ENCODE measurements at regions not wholly inside any gene's neighbourhood (a gene's known extent, or its start where the extent isn't known, plus 50 kb on each side); places are given as distances from the start of the nearest gene placed in this dataset.

DNA sequence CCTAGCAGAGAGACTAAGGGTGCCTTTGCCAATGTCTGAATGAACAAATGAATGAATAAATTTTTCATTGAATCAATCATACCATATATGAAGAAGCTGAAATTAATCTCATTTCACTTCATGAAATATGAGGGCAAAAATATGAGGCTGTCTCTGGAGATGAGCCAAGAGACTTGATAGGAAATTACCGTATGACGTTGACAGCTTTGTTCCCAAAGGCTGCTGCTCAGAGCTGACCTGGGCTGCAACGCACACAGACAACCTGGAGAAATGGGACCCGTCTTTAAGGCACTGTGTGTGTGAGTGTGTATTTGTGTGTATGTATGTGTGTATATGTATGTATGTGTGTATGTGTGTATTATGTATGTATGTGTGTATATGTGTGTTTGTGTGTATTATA lies 226.1 kb downstream of the IRX2 start:
- H3K36me3 ChIP-seq (replicated peaks; ENCODE audit: low read depth, low read length): no peaks in the 10 kb centered on the region
- H3K27ac ChIP-seq (ENCODE audit: low read length): no peak overlapping the region
- H3K4me3 ChIP-seq (ENCODE audit: low read length): no peak overlapping the region
- TF ChIP-seq EZH2phosphoT487 (IDR thresholded peaks at IDR 0.05; ENCODE audit: low read depth): no peak
- TF ChIP-seq, protein P1, sequence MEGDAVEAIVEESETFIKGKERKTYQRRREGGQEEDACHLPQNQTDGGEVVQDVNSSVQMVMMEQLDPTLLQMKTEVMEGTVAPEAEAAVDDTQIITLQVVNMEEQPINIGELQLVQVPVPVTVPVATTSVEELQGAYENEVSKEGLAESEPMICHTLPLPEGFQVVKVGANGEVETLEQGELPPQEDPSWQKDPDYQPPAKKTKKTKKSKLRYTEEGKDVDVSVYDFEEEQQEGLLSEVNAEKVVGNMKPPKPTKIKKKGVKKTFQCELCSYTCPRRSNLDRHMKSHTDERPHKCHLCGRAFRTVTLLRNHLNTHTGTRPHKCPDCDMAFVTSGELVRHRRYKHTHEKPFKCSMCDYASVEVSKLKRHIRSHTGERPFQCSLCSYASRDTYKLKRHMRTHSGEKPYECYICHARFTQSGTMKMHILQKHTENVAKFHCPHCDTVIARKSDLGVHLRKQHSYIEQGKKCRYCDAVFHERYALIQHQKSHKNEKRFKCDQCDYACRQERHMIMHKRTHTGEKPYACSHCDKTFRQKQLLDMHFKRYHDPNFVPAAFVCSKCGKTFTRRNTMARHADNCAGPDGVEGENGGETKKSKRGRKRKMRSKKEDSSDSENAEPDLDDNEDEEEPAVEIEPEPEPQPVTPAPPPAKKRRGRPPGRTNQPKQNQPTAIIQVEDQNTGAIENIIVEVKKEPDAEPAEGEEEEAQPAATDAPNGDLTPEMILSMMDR (IDR thresholded peaks at IDR 0.05; ENCODE audit: low read depth, low read length): no peak
- no peak overlapping the region for H3K9ac ChIP-seq (ENCODE audit: low read length)
- no peak overlapping the region for H3K4me2 ChIP-seq (ENCODE audit: low read length)
- H3K9me3 ChIP-seq (ENCODE audit: insufficient read depth, low read length): no peaks in the 10 kb centered on the region
- no peaks in the 10 kb centered on the region for H3K79me2 ChIP-seq (ENCODE audit: low read length)
- H2AFZ ChIP-seq (ENCODE audit: low read depth, low read length): no peak overlapping the region
- H3K4me1 ChIP-seq (ENCODE audit: low read length): no peaks in the 10 kb centered on the region
- no peaks in the 10 kb centered on the region for H3K27me3 ChIP-seq (ENCODE audit: low read depth, low read length)
- H4K20me1 ChIP-seq (ENCODE audit: insufficient read depth, low read length): no peaks in the 10 kb centered on the region

DNA sequence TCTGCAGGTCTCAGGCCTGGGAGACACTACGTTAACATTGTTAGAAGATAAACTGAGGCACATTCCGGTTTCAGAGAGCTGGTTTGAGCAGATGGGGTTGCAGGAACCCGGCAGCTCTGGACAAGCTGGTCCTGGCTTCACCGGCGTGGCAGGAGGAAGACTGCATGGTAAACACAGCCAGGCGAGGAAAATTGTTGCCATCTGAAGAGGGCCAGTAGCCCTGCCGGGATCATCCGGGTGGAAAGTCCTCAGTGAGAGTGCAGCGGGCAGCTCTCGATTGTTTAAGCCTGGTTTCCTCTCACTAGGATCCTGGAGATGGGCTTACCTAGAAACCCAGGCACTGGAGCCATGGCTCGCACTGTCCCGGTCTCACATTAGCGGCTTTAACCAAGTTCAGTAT lies 226.9 kb downstream of the IRX2 start:
- no peak overlapping the region for H3K9ac ChIP-seq (ENCODE audit: low read length)

DNA sequence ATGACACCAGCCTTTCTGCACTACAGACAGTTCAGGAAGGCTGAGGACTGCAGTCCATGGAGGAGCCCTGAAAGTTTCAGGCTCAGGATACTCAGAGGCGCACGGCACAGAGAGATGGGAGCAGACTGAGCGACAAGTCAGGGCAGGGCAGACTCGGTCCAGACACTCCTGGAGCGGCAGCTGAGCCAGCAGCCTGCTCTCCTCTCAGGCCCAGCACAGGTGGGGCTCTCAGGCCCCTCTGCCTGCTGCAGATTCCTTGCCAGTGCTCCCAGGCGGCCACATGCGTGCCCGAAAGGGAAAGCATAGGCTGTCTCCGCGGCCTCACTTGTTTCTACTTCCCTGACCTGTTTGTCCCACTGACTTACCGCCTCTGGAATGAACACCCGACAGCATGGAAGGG lies 228.3 kb downstream of the IRX2 start:
- no peaks in the 10 kb centered on the region for H3K4me1 ChIP-seq (ENCODE audit: low read length)
- H3K36me3 ChIP-seq (replicated peaks; ENCODE audit: low read depth, low read length): no peaks in the 10 kb centered on the region
- H3K9ac ChIP-seq (ENCODE audit: low read length): no peak overlapping the region
- no peaks in the 10 kb centered on the region for H3K27me3 ChIP-seq (ENCODE audit: low read depth, low read length)
- H3K4me2 ChIP-seq (ENCODE audit: low read length): no peak overlapping the region
- no peak for TF ChIP-seq EZH2phosphoT487 (IDR thresholded peaks at IDR 0.05; ENCODE audit: low read depth)
- TF ChIP-seq, protein P1 (IDR thresholded peaks at IDR 0.05; ENCODE audit: low read depth, low read length): no peak
- H2AFZ ChIP-seq (ENCODE audit: low read depth, low read length): no peak overlapping the region
- H3K79me2 ChIP-seq (ENCODE audit: low read length): no peaks in the 10 kb centered on the region
- H4K20me1 ChIP-seq (ENCODE audit: insufficient read depth, low read length): no peaks in the 10 kb centered on the region
- no peak overlapping the region for H3K4me3 ChIP-seq (ENCODE audit: low read length)
- no peaks in the 10 kb centered on the region for H3K9me3 ChIP-seq (ENCODE audit: insufficient read depth, low read length)
- no peak overlapping the region for H3K27ac ChIP-seq (ENCODE audit: low read length)

More for the DNA sequence above, 226.9 kb downstream of the IRX2 start:
- Histone ChIP-seq H3K4me1 (ENCODE audit: low read length) (no peaks in the 10 kb centered on the region), H3K36me3 (replicated peaks; ENCODE audit: low read depth, low read length) (no peaks in the 10 kb centered on the region), H3K9me3 (ENCODE audit: insufficient read depth, low read length) (no peaks in the 10 kb centered on the region), H3K79me2 (ENCODE audit: low read length) (no peaks in the 10 kb centered on the region), H2AFZ (ENCODE audit: low read depth, low read length) (no peak overlapping the region), H3K4me3 (ENCODE audit: low read length) (no peak overlapping the region), H3K27ac (ENCODE audit: low read length) (no peak overlapping the region), H3K4me2 (ENCODE audit: low read length) (no peak overlapping the region), H3K27me3 (ENCODE audit: low read depth, low read length) (no peaks in the 10 kb centered on the region), H4K20me1 (ENCODE audit: insufficient read depth, low read length) (no peaks in the 10 kb centered on the region)
- TF ChIP-seq, protein P1 (IDR thresholded peaks at IDR 0.05; ENCODE audit: low read depth, low read length): no peak
- TF ChIP-seq EZH2phosphoT487 (IDR thresholded peaks at IDR 0.05; ENCODE audit: low read depth): no peak

DNA sequence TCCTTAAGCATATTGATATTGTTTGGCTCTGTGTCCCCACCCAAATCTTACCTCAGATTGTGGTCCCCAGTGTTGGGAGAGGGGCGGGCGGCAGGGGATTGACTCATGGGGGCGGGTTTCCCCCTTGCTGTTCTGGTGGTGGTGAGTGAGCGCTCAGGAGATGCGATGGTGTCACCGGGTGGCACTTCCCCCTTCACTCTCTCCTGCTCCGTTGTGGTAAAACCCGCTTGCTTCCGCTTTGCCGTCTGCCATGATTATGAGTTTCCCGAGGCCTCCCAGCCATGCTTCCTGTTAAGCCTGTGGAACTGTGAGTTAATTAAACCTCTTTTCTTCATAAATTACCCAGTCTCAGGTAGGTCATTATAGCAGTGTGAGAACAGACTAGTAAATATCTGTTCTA lies 229.1 kb downstream of the IRX2 start:
- H3K27ac ChIP-seq (ENCODE audit: low read length): no peak overlapping the region
- no peak overlapping the region for H2AFZ ChIP-seq (ENCODE audit: low read depth, low read length)
- no peak overlapping the region for H3K4me2 ChIP-seq (ENCODE audit: low read length)
- H3K9ac ChIP-seq (ENCODE audit: low read length): no peak overlapping the region
- H4K20me1 ChIP-seq (ENCODE audit: insufficient read depth, low read length): no peaks in the 10 kb centered on the region
- no peaks in the 10 kb centered on the region for H3K79me2 ChIP-seq (ENCODE audit: low read length)
- H3K9me3 ChIP-seq (ENCODE audit: insufficient read depth, low read length): no peaks in the 10 kb centered on the region
- H3K27me3 ChIP-seq (ENCODE audit: low read depth, low read length): no peaks in the 10 kb centered on the region
- no peaks in the 10 kb centered on the region for H3K4me1 ChIP-seq (ENCODE audit: low read length)
- TF ChIP-seq EZH2phosphoT487 (IDR thresholded peaks at IDR 0.05; ENCODE audit: low read depth): no peak
- TF ChIP-seq, protein P1 (IDR thresholded peaks at IDR 0.05; ENCODE audit: low read depth, low read length): no peak
- no peak overlapping the region for H3K4me3 ChIP-seq (ENCODE audit: low read length)
- no peaks in the 10 kb centered on the region for H3K36me3 ChIP-seq (replicated peaks; ENCODE audit: low read depth, low read length)

All from OCI-LY3 (cell line).